CD14-positive monocyte (primary cell): ENCODE measurements at regions not wholly inside any gene's neighbourhood (a gene's known extent, or its start where the extent isn't known, plus 50 kb on each side); places are given as distances from the start of the nearest gene placed in this dataset.

ENCODE experiments used
- DNase-seq, 3 donors: peaks; one replicate each; pipeline ENCODE4 v3.0.0-alpha.2; 2011 to 2022
- H2AFZ ChIP-seq: 2 replicates; pipeline ENCODE4 v1.6.0; 2012; ENCODE audit warnings: mild to moderate bottlenecking, low read depth, low read length, inconsistent platforms; ENCODE audit not compliant: insufficient read depth, poor library complexity, severe bottlenecking
- H3K27ac ChIP-seq, 2 donors: 1 replicate in 1 of 2; 2 replicates in 1 of 2; pipeline ENCODE4 v1.5.1; 2012 to 2013; ENCODE audit warnings: low read length in 2 of 2, control low read depth in 1 of 2, inconsistent platforms in 1 of 2, low read depth in 1 of 2, mild to moderate bottlenecking in 1 of 2
- H3K27me3 ChIP-seq, 2 donors: one replicate each; pipeline versions ENCODE4 v1.6.0 to v1.6.1; 2011 to 2013; ENCODE audit warnings: low read length in 2 of 2; ENCODE audit not compliant: control insufficient read depth in 2 of 2, insufficient read depth in 2 of 2
- H3K36me3 ChIP-seq, 2 donors: replicated peaks in 1 of 2; 1 replicate in 1 of 2; 2 replicates in 1 of 2; pipeline versions ENCODE4 v1.5.1 to v1.6.1; 2012 to 2013; ENCODE audit warnings: low read length in 2 of 2, control low read depth in 1 of 2, inconsistent platforms in 1 of 2, mild to moderate bottlenecking in 1 of 2; ENCODE audit not compliant: insufficient read depth in 2 of 2, control insufficient read depth in 1 of 2
- H3K4me1 ChIP-seq, 2 donors: 1 replicate in 1 of 2; 2 replicates in 1 of 2; pipeline versions ENCODE4 v1.5.1 to v1.6.1; 2012 to 2013; ENCODE audit warnings: low read length in 2 of 2, control low read depth in 1 of 2, inconsistent platforms in 1 of 2, mild to moderate bottlenecking in 1 of 2, moderate library complexity in 1 of 2; ENCODE audit not compliant: insufficient read depth in 2 of 2, control insufficient read depth in 1 of 2
- H3K4me2 ChIP-seq: replicated peaks from 2 replicates; pipeline ENCODE3; 2012; ENCODE audit warnings: low read length, moderate library complexity, mild to moderate bottlenecking; ENCODE audit not compliant: poor library complexity, severe bottlenecking; ENCODE audit errors: extremely low read depth
- H3K4me3 ChIP-seq, 3 experiments: fragments of 200-600 bp in 1 of 3; sonication (generic) in 1 of 3; replicated peaks in 1 of 3; 1 replicate in 2 of 3; 2 replicates in 1 of 3; pipeline ENCODE4 v1.5.1; 2011 to 2013; ENCODE audit warnings: low read length in 3 of 3, mild to moderate bottlenecking in 3 of 3, control low read depth in 2 of 3, low read depth in 2 of 3, inconsistent platforms in 1 of 3, moderate library complexity in 1 of 3
- H3K79me2 ChIP-seq: 2 replicates; pipeline ENCODE4 v1.6.0; 2012; ENCODE audit warnings: mild to moderate bottlenecking, control low read depth, inconsistent platforms, low read length, moderate library complexity; ENCODE audit not compliant: insufficient read depth
- H3K9ac ChIP-seq: 2 replicates; pipeline ENCODE4 v1.6.0; 2017; ENCODE audit warnings: low read length, mild to moderate bottlenecking; ENCODE audit not compliant: insufficient read depth, poor library complexity, severe bottlenecking
- H3K9me3 ChIP-seq, 2 donors: replicated peaks in 1 of 2; 1 replicate in 1 of 2; 2 replicates in 1 of 2; pipeline versions ENCODE4 v1.5.1 to v1.6.1; 2012 to 2013; ENCODE audit warnings: low read length in 2 of 2, control low read depth in 1 of 2; ENCODE audit not compliant: control insufficient read depth in 1 of 2, insufficient read depth in 1 of 2
- H4K20me1 ChIP-seq: 2 replicates; pipeline ENCODE4 v1.6.0; 2012; ENCODE audit warnings: mild to moderate bottlenecking, low read length, control low read depth, moderate library complexity; ENCODE audit not compliant: insufficient read depth
- H3K27ac Mint-ChIP-seq, 7 donors: one replicate each; pipeline ENCODE4 v1.8.0; 2020; ENCODE audit warnings: mild to moderate bottlenecking in 7 of 7, mixed read lengths in 7 of 7, moderate library complexity in 6 of 7, inconsistent platforms in 2 of 7
- H3K27me3 Mint-ChIP-seq, 3 donors: one replicate each; pipeline ENCODE4 v1.8.0; 2021 to 2022; ENCODE audit warnings: low read depth in 3 of 3, mild to moderate bottlenecking in 3 of 3, mixed read lengths in 3 of 3, moderate library complexity in 3 of 3, inconsistent platforms in 1 of 3
- H3K36me3 Mint-ChIP-seq, 2 donors: one replicate each; pipeline ENCODE4 v1.8.0; 2020; ENCODE audit warnings: mixed read lengths in 2 of 2, inconsistent platforms in 1 of 2, mild to moderate bottlenecking in 1 of 2
- H3K4me1 Mint-ChIP-seq: one replicate; pipeline ENCODE4 v1.8.0; 2020; ENCODE audit warnings: mild to moderate bottlenecking, mixed read lengths
- H3K4me3 Mint-ChIP-seq, 2 donors: one replicate each; pipeline ENCODE4 v1.8.0; 2020; ENCODE audit warnings: mild to moderate bottlenecking in 2 of 2, mixed read lengths in 2 of 2, moderate library complexity in 1 of 2
- H3K9me3 Mint-ChIP-seq, 7 donors: one replicate each; pipeline ENCODE4 v1.8.0; 2020 to 2022; ENCODE audit warnings: mixed read lengths in 7 of 7, mild to moderate bottlenecking in 6 of 7, moderate library complexity in 6 of 7, inconsistent platforms in 2 of 7
- CTCF ChIP-seq: fragments of 200-600 bp; IDR thresholded peaks from one replicate; pipeline ENCODE4 v1.8.0; 2022; ENCODE audit warnings: antibody characterized with exemption, mild to moderate bottlenecking
- WGBS: methylation state at CpG from one replicate; pipeline ENCODE4 v1.1.5; 2013; ENCODE audit warnings: missing lambda C conversion rate; ENCODE audit not compliant: insufficient coverage; 5-methylcytosine and 5-hydroxymethylcytosine counted together
- intact Hi-C, 2 donors: fragments of 100-400 bp; cut with micrococcal nuclease; formaldehyde crosslinking; loops; one replicate each; pipeline versions ENCODE4 v1.15.0 to v1.15.1; 2023

GRCh38 chr10:76681153-76681552 lies 956.5 kb downstream of the KCNMA1 start:
- WGBS: no CpG with 5 or more reads among the region's 1 CpG

GRCh38 chr10:76679030-76679429 lies 958.6 kb downstream of the KCNMA1 start:
- Mint-ChIP-seq H3K4me1 (no peaks in the 10 kb centered on the region), H3K9me3 (peaks cover 0 to 5% (median 0%) of the 10 kb centered on the region in 7 donors), H3K36me3 (no peaks in the 10 kb centered on the region), H3K4me3 (no peak overlapping the region), H3K27me3 (peaks cover 2 to 5% (median 4%) of the 10 kb centered on the region in 3 donors), H3K27ac (no peak overlapping the region)
- H3K27me3 ChIP-seq: no peaks in the 10 kb centered on the region
- no peaks in the 10 kb centered on the region for H3K36me3 ChIP-seq
- no peak overlapping the region for H3K4me3 ChIP-seq
- no peak overlapping the region for H3K4me2 ChIP-seq
- H2AFZ ChIP-seq: no peak overlapping the region
- H4K20me1 ChIP-seq: no peaks in the 10 kb centered on the region
- no peak for TF ChIP-seq CTCF
- H3K4me1 ChIP-seq: no peaks in the 10 kb centered on the region
- H3K27ac ChIP-seq: no peak overlapping the region
- intact Hi-C loops: no loop called here
- no peaks in the 10 kb centered on the region for H3K9me3 ChIP-seq
- H3K9ac ChIP-seq: no peak overlapping the region
- 80% methylated on average over 1 of the region's 2 CpGs for WGBS
- no peaks in the 10 kb centered on the region for H3K79me2 ChIP-seq
- no peak for DNase-seq

More at GRCh38 chr10:76681153-76681552, 956.5 kb downstream of the KCNMA1 start:
- intact Hi-C loops: no loop called here
- H3K9ac ChIP-seq: no peak overlapping the region
- H2AFZ ChIP-seq: no peak overlapping the region
- Mint-ChIP-seq H3K27me3 (peaks cover 5% of the 10 kb centered on the region in 3 donors), H3K9me3 (peaks cover 0 to 6% (median 0%) of the 10 kb centered on the region in 7 donors), H3K4me1 (no peaks in the 10 kb centered on the region), H3K27ac (no peak overlapping the region), H3K4me3 (no peak overlapping the region), H3K36me3 (no peaks in the 10 kb centered on the region)
- no peaks in the 10 kb centered on the region for H3K36me3 ChIP-seq
- no peak overlapping the region for H3K27ac ChIP-seq
- no peak for DNase-seq
- TF ChIP-seq CTCF: no peak
- no peaks in the 10 kb centered on the region for H3K27me3 ChIP-seq
- H4K20me1 ChIP-seq: no peaks in the 10 kb centered on the region
- no peak overlapping the region for H3K4me2 ChIP-seq
- no peaks in the 10 kb centered on the region for H3K9me3 ChIP-seq
- H3K4me3 ChIP-seq: no peak overlapping the region
- no peaks in the 10 kb centered on the region for H3K79me2 ChIP-seq
- no peaks in the 10 kb centered on the region for H3K4me1 ChIP-seq
